ENCODE measurements at regions not wholly inside any gene's neighbourhood (a gene's known extent, or its start where the extent isn't known, plus 50 kb on each side); places are given as distances from the start of the nearest gene placed in this dataset.

DNA sequence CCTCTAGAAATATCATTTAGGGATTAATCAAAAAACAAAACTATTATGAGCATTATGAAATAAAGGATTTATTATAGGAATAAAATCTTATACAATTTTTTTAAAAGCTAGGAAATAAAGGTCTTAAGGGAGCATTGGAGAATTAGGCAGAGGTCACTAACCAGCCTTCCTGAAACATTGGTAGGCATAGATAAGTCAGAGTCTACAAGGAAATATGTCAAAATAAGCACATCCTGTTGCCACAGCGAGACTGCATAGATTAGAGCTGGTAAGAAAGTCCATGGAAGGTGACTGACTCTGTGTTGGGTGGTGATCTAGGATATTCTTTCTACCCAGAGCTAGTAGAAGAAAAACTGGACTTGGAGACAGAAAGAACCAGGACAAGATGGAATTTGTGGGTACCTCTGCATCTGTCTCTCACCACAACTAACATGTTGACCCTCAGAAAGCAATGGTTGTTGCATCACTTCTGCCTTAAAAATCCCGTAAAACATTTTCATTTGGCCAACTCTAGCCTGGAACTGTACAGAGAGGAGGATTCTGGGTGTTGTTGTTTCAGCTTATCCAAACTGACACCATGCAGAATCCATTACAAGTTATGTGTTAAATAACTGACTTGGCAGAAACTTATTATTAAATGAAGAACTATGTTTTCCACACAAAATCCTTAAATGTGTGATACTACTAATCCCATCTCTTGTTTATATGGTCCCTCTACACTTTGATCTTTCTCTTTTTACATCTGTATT, 77.1 kb downstream of the FBXO5 start:
- no peak for DNase-seq

DNA sequence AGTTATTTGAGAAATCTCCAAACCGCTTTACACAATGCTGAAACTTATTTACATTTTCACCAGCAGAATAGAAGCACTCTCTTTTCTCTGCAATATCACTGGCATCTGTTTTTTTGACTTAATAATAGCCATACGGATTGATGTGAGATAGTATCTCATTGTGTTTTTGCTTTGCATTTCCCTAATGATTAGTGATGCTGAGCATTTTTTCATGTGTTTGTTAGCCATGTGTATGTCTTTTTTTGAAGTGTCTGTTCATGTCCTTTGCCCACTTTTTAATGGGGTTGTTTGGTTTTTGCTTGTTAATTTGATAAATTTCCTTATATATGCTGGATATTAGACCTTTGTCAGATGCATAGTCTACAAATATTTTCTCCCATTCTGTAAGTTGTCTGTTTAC, 73.6 kb downstream of the FBXO5 start:
- no peak for DNase-seq

DNA sequence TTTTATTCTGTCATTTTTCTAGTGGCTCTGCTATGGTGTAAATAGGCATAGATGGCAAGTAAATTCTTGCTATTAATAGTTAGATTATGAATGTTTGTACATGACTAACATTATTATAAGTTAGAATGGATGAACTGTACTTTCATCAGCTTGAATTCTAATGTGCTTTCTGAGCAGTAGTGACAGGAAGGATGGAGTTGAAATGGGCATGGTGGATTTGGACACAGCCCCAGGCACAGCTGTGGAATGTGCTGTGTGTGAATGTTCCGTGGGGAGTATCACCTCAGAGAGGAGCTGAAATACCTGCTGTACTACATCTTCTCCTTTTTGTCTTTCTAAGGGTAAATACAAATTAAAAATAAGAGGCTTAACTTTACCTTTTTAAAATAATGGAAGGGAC, 66.8 kb downstream of the FBXO5 start:
- no peak for DNase-seq

DNA sequence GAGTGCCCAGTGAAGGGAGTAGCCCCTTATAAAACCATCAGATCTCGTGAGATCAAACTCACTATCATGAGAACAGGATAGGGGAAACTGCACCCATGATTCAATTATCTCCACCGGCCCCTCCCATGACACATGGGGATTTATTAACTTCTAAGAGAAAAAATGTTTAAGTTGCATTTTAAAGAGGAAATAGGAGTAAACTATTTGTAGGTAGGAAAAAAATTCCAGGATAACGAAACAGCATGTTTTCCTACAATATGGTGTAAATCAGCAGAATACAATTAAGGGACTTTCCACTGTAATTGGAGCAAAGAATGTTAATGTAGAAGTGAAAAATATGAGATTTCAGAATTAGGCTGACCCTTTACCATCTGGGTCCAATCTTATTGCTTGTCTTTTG, 63.9 kb downstream of the FBXO5 start:
- DNase-seq = no peak

- no peak for DNase-seq
Observed at GRCh38 chr6:152920016-152920415, 62.8 kb downstream of the FBXO5 start.

Measured in NCI-H524 treated with DMSO at 0.1 percent for 48 hours (cell line).